RWPE1 (cell line): ENCODE measurements at regions not wholly inside any gene's neighbourhood (a gene's known extent, or its start where the extent isn't known, plus 50 kb on each side); places are given as distances from the start of the nearest gene placed in this dataset.

ENCODE experiments used
- CTCF ChIA-PET: fragments of 350-600 bp; sonication (Branson Sonifier 250); formaldehyde crosslinking; extraction: SDS; loops from one replicate; lab custom pipeline; 2021; lab: Yijun Ruan, JAX
- POLR2A ChIA-PET: fragments of 400-600 bp; formaldehyde crosslinking; extraction: SDS; loops from one replicate; lab custom pipeline; 2020; ENCODE audit warnings: antibody characterized with exemption; ENCODE audit not compliant: low non-redundant PET; lab: Yijun Ruan, JAX
- DNase-seq: peaks from one replicate; pipeline ENCODE4 v3.0.0; 2012; ENCODE audit warnings: low spot score
- H3K27ac ChIP-seq: fragments of 450-650 bp; 2 replicates; pipeline ENCODE4 v1.5.1; 2017
- CTCF ChIP-seq: fragments of 450-650 bp; conservative IDR thresholded peaks from 2 replicates; pipeline ENCODE4 v1.5.1; 2017; ENCODE audit warnings: low read depth, mild to moderate bottlenecking

GRCh38 chr5:4129523-4129922, 533.9 kb downstream of the IRX1 start:
- POLR2A ChIA-PET: no interaction called here
- H3K27ac ChIP-seq: no peak overlapping the region
- TF ChIP-seq CTCF: no peak
- no peak for DNase-seq
- CTCF ChIA-PET: interaction anchor here (0.6 kb wide), 1 partner anchor 54 kb away, joined by 6 read pairs; no protein-coding TSS in a partner anchor

GRCh38 chr5:4130819-4131218, 535.2 kb downstream of the IRX1 start:
- CTCF ChIA-PET: no interaction called here
- no peak overlapping the region for H3K27ac ChIP-seq
- TF ChIP-seq CTCF: no peak
- POLR2A ChIA-PET: no interaction called here
- no peak for DNase-seq

GRCh38 chr5:4137781-4138180, 542.1 kb downstream of the IRX1 start:
- no peak overlapping the region for H3K27ac ChIP-seq
- no peak for TF ChIP-seq CTCF
- POLR2A ChIA-PET: no interaction called here
- CTCF ChIA-PET: no interaction called here
- no peak for DNase-seq

GRCh38 chr5:4142842-4143241, 547.2 kb downstream of the IRX1 start:
- no peak for TF ChIP-seq CTCF
- POLR2A ChIA-PET: no interaction called here
- CTCF ChIA-PET: interaction anchor here (0.7 kb wide), 1 partner anchor 267 kb away, joined by 4 read pairs; no protein-coding TSS in a partner anchor

GRCh38 chr5:4144411-4145007, 548.9 kb downstream of the IRX1 start:
- POLR2A ChIA-PET: no interaction called here
- H3K27ac ChIP-seq: no peak overlapping the region
- DNase-seq: no peak
- TF ChIP-seq CTCF: no peak
- CTCF ChIA-PET: no interaction called here

More at GRCh38 chr5:4142842-4143241, 547.2 kb downstream of the IRX1 start:
- no peak for DNase-seq
- H3K27ac ChIP-seq: no peak overlapping the region

GRCh38 chr5:4145511-4145910, 549.9 kb downstream of the IRX1 start:
- no peak for DNase-seq
- no peak overlapping the region for H3K27ac ChIP-seq
- POLR2A ChIA-PET: no interaction called here
- CTCF ChIA-PET: no interaction called here
- no peak for TF ChIP-seq CTCF

GRCh38 chr5:4148009-4148408, 552.4 kb downstream of the IRX1 start:
- no peak overlapping the region for H3K27ac ChIP-seq
- ChIA-PET POLR2A (no interaction called here), CTCF (no interaction called here)
- TF ChIP-seq CTCF: no peak
- no peak for DNase-seq
